AG04449 (cell line): ENCODE measurements at regions not wholly inside any gene's neighbourhood (a gene's known extent, or its start where the extent isn't known, plus 50 kb on each side); places are given as distances from the start of the nearest gene placed in this dataset.

Experiments used
- CTCF ChIA-PET: fragments of 350-600 bp; formaldehyde crosslinking; extraction: SDS; loops from one replicate; lab custom pipeline; 2021; ENCODE audit warnings: antibody characterized with exemption; lab: Yijun Ruan, JAX
- POLR2A ChIA-PET: fragments of 400-600, 350-600 bp; formaldehyde crosslinking; extraction: SDS; loops from one replicate; lab custom pipeline; 2020; ENCODE audit warnings: antibody characterized with exemption, inconsistent platforms; lab: Yijun Ruan, JAX
- DNase-seq: peaks from one replicate; pipeline ENCODE4 v3.0.0-alpha.2; 2010; ENCODE audit warnings: low read depth, low spot score
- H3K4me3 ChIP-seq: 2 replicates; pipeline ENCODE4 v1.5.1; 2011; ENCODE audit warnings: low read depth, mild to moderate bottlenecking, control low read depth, low read length
- CTCF ChIP-seq: IDR thresholded peaks from one replicate; pipeline ENCODE4 v1.5.1; 2011; ENCODE audit warnings: mild to moderate bottlenecking, moderate library complexity, low read length, control low read depth, inconsistent platforms; ENCODE audit not compliant: insufficient read depth; ENCODE audit errors: missing control alignments

- POLR2A ChIA-PET, result no interaction called here
- no peak for TF ChIP-seq CTCF
- CTCF ChIA-PET, result no interaction called here
- DNase-seq, result no peak
- no peak overlapping the region for H3K4me3 ChIP-seq
These were observed 244.7 kb upstream of the GPR26 start for GRCh38 chr10:123421461-123421860.

- no peak for TF ChIP-seq CTCF
- ChIA-PET POLR2A (no interaction called here), CTCF (no interaction called here)
- DNase-seq, result no peak
- no peak overlapping the region for H3K4me3 ChIP-seq
These were observed 243.9 kb upstream of the GPR26 start for GRCh38 chr10:123422261-123422660.

- POLR2A ChIA-PET, result no interaction called here
These were observed 241.6 kb upstream of the GPR26 start for GRCh38 chr10:123424537-123424936.

GRCh38 chr10:123425680-123426079 lies 240.5 kb upstream of the GPR26 start:
- no peak for DNase-seq
- H3K4me3 ChIP-seq, result no peak overlapping the region
- ChIA-PET POLR2A (no interaction called here), CTCF (no interaction called here)
- TF ChIP-seq CTCF, result no peak

More at GRCh38 chr10:123424537-123424936, 241.6 kb upstream of the GPR26 start:
- no peak for DNase-seq
- CTCF ChIA-PET, result no interaction called here
- no peak overlapping the region for H3K4me3 ChIP-seq
- no peak for TF ChIP-seq CTCF

- DNase-seq, result no peak
- ChIA-PET CTCF (no interaction called here), POLR2A (no interaction called here)
- no peak for TF ChIP-seq CTCF
- no peak overlapping the region for H3K4me3 ChIP-seq
These were observed 238.9 kb upstream of the GPR26 start for GRCh38 chr10:123427165-123427786.

GRCh38 chr10:123428391-123428790 lies 237.8 kb upstream of the GPR26 start:
- H3K4me3 ChIP-seq, result no peak overlapping the region
- ChIA-PET CTCF (interaction anchor here (0.9 to 3.0 kb wide), 3 partner anchors 9 to 295 kb away, joined by 3 to 14 read pairs (median 3); no protein-coding TSS in a partner anchor), POLR2A (no interaction called here)
- DNase-seq, result no peak
- no peak for TF ChIP-seq CTCF
